ENCODE measurements at regions not wholly inside any gene's neighbourhood (a gene's known extent, or its start where the extent isn't known, plus 50 kb on each side); places are given as distances from the start of the nearest gene placed in this dataset.
"Not testable (repeated sequence)": the region's sequence is repeated elsewhere in the genome, so short reads cannot be mapped to it uniquely, and the experiment has no call there.

- DNase-seq = no peak
Observed at GRCh38 chr4:38529189-38530115, 134.5 kb upstream of the KLF3 start.

DNA sequence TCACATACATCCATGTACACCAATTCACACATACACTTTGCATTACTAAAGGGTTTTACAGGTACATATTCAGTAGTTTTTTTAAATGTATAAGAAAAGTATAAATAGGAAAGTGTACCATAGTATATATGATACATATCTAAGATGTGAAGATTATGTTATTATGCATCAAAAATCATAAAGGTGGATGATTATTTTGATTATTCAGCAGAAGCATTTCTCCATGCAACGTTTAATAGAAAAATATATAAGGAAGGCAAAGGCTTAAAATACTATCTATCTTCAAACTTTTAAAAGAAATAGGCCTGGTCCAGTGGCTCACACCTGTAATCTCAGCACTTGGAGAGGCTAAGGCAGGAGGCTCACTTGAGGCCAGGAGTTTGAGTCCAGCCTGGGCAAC, 133.5 kb upstream of the KLF3 start:
- no peak for DNase-seq

GRCh38 chr4:38531141-38531727, 132.8 kb upstream of the KLF3 start:
- DNase-seq = no peak

DNA sequence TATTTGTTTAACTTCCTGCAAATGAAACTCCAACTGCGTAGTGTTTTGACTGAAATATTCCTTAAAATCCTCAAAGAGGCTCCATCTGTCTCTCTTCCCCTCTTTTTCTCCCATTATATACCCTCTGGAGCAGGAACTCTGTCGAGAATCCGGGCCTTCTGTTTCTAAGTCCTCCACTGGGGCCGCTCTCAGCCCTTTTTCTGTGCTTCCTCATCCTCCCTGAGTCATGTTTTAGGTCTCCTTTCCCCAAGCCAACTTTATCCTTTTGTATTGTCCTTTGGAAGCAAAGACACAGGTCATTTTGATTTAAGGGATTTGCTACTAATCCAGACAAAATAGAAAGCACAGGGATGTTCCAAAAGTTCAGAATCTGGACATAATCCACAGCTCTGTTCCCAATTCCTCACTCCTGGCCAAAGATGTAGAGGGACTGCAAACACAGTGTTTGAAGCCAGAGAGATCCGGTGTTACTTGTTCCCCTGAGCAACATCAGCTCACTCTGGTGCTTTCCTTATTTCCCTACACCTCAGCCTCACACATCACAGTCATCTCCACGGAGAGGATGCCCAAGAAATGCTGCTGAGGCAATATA, 131.0 kb upstream of the KLF3 start:
- no peak for DNase-seq

GRCh38 chr4:38534344-38535045, 129.5 kb upstream of the KLF3 start:
- no peak for DNase-seq

- DNase-seq = not testable (repeated sequence)
Observed at GRCh38 chr4:38535071-38535470, 128.9 kb upstream of the KLF3 start.

GRCh38 chr4:38535717-38536116, 128.3 kb upstream of the KLF3 start:
- no peak for DNase-seq

DNA sequence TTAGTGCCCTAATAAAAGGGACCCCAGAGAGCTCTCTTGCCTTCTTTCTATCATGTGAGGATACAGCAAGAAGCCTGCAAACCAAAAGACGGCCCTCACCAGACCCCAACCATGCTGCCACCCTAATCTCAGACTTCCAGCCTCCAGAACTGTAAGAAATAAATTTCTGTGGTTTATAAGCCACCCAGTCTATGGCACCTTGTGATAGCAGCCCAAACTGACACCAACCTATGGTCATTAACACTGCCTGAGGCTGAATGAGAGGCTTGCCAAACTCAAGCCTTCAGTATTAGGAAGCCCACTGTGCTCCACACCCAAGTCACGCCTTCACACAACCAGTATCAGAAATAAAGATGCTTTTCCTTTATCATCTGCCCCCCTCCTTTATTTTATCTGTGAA, 127.3 kb upstream of the KLF3 start:
- DNase-seq = no peak

- no peak for DNase-seq
Observed at GRCh38 chr4:38537666-38538065, 126.3 kb upstream of the KLF3 start.

GRCh38 chr4:38538517-38538916, 125.5 kb upstream of the KLF3 start:
- no peak for DNase-seq

DNA sequence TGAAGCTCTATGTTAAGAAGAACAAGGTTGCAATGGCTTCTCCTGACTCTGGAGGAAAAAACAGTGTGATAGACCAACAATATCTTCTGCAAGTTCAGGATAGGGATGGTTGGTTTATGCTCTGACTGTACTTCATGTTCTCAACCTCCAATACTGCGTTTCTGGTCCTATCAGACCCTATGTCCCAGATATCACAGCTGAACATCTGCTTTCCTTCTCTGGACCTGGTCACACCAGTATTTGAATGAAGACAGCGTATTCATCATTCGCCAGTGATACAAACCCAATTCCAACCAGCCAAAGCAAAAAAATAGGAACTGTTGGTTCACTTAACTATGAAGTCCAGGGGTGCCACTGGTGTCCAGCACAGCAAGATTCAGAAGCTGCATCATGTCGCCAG, 124.5 kb upstream of the KLF3 start:
- no peak for DNase-seq

GRCh38 chr4:38547052-38547451, 116.9 kb upstream of the KLF3 start:
- DNase-seq = no peak

- DNase-seq = no peak
Observed at GRCh38 chr4:38548256-38548655, 115.7 kb upstream of the KLF3 start.

GRCh38 chr4:38559374-38559773, 104.6 kb upstream of the KLF3 start:
- DNase-seq = no peak

DNA sequence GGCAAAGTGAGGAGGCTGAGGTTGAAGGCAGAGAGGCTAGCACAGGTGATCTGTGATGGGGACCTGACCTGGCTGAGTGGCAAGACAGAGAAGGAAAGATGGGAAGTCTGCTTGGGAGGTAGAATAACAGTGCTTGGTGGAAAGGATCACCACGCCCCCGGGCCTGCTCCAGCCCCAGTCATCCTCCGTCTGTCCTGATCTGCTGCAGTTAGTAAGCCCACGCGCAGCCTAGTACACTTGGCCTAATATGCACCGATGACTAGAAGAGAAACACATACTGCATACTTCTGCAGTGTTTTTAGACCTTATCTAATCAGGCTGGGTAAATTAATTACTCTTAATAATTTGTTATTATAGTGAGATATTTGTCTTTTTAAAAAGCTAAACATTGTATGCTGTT, 103.7 kb upstream of the KLF3 start:
- no peak for DNase-seq

- DNase-seq = no peak
Observed at GRCh38 chr4:38560768-38561558, 103.0 kb upstream of the KLF3 start.

- DNase-seq = no peak
Observed at GRCh38 chr4:38562751-38563198, 101.2 kb upstream of the KLF3 start.

DNA sequence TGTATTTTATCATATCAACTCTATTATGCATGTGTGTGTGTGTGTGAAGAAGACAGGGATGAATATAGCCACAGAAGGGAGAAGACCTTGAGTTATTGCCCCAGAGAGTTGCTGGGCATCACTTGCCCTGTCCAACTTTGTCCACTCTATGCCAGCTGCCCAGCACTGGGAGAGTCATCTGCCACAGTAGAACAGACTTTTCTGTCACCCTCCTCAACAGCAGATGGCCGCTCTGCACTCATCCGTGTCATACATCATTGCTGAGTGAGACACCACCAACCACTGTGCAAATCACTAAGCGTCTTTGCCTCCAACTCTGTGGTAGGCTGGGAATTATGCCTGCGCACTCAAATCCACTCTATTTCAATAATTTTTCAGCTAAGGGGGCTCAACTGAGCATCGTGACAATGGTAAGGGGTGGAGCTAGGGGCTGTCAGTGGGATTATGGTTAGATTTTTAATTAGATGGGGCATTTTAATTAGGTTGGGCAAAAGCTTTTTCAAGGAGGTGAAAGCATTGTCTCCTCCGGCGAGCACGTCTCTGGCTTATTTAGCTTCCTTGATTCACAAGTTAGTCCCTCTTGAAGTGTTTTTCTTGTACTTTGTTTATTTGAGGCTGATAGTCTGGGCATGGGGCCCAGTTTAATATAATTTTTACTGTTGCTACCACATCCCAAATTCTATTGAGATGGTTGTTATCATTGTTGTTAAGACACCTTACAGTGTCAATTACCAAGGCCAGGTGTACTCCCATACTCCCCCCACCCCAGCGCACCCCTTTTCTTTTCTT, 100.1 kb upstream of the KLF3 start:
- no peak for DNase-seq

- DNase-seq = no peak
Observed at GRCh38 chr4:38565271-38566199, 98.5 kb upstream of the KLF3 start.

- DNase-seq = no peak
Observed at GRCh38 chr4:38566806-38567398, 97.1 kb upstream of the KLF3 start.

All from activated T-cell treated with anti-CD3 and anti-CD28 coated beads for 4 hours (primary cell).